NK-92 treated with Interleukin-12 subunit alpha and Interleukin-12 subunit beta, amount 100 ng/mL, for 24 hours (cell line): ENCODE measurements at regions not wholly inside any gene's neighbourhood (a gene's known extent, or its start where the extent isn't known, plus 50 kb on each side); places are given as distances from the start of the nearest gene placed in this dataset.

Experiments used
- DNase-seq: peaks from one replicate; lab custom pipeline; 2025; lab: John Stamatoyannopoulos, UW

DNA sequence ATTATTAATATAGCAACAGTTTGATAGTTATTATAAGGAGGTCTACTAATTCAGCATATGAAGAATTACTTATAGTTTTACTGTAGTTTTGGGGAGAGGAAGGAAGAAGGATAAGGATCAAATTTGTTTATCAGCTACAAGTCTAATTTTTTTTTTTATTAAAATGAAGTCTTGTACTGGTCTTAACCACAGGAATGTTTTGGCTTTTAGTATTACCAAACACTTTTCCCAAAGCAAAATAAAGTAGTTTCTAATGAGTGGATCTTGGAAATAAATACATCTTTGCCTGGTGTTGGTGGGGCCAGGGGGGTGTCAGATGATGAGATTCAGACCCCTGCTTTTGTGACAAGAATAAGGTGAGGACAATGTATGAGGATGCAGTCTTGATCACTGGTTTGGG is 57.2 kb upstream of the ZDHHC17 start:
- DNase-seq: no peak

- DNase-seq: no peak
Measured at GRCh38 chr12:76707772-76708171, 56.1 kb upstream of the ZDHHC17 start.

- DNase-seq: no peak
Measured at GRCh38 chr12:76708296-76708695, 55.6 kb upstream of the ZDHHC17 start.

DNA sequence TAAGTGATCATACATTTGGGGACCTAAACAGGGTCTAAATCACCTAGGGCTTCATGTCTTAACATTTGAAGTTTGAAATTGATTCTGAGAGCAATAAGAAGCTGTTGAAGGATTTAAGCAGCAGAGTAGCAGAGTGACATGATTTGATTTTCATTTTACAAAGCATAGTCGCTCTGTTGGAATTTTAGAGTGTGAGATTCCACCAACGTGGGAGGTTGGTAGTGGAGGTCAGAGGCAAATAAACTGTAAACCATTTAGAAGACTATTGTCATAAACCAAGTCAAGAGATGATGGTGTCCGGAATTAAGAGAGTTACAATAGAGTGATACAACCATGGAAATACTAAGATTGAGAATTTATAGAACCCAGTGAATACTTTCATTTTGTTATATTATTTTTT is 52.7 kb upstream of the ZDHHC17 start:
- no peak for DNase-seq

GRCh38 chr12:76713130-76713529 is 50.8 kb upstream of the ZDHHC17 start:
- DNase-seq: no peak

DNA sequence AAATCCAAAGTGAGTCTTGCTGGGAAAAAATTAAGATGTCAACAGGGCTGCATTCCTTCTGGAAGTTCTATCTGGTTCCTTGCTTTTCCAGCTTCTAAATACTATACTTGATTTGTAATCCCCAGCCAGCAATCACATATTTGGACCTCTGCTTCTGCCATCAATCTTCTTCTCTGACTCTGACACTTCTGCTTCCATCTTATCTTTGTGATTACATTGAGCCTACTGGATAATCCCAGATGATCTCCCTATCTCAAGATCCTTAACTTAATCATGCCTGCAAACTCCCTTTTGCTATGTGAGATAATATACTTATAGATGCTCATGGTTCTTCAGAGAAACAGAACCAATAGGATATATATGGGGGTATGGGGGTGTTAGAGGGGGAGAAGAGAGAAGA is 49.9 kb upstream of the ZDHHC17 start:
- DNase-seq: no peak
